ENCODE measurements at regions not wholly inside any gene's neighbourhood (a gene's known extent, or its start where the extent isn't known, plus 50 kb on each side); places are given as distances from the start of the nearest gene placed in this dataset.

DNA sequence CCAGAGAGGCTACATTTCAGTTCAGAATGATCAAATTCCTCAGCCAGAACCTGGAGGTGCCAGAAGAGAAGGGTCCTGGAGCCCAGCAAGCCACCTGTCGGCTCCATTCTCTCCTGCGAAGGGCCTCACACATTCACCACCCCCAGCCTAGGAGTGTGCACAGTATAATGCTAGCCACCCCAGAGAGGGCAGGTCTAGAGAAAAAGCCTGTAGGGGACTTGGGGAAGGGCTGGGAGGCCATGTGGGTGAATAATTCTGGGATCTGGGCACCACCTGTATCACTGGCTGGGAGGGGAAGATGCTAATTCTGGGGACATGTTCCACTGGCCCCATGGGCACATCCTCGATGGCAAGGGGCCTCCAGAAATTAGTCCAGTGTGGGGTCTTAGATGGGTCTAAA, 127.6 kb upstream of the HNMT start:
- DNase-seq = no peak
- Histone ChIP-seq H3K4me1 (ENCODE audit: insufficient read depth, low read length) (no peaks in the 10 kb centered on the region), H3K27ac (ENCODE audit: low read length) (no peak overlapping the region), H3K36me3 (ENCODE audit: insufficient read depth, low read length) (no peaks in the 10 kb centered on the region), H3K27me3 (ENCODE audit: insufficient read depth, low read length, poor library complexity) (no peaks in the 10 kb centered on the region), H3K9ac (ENCODE audit: low read depth, low read length) (no peak overlapping the region), H3K4me2 (ENCODE audit: insufficient read depth, low read length) (no peak overlapping the region), H4K20me1 (ENCODE audit: insufficient read depth, low read length) (no peaks in the 10 kb centered on the region), H3K79me2 (ENCODE audit: insufficient read depth, low read length) (no peaks in the 10 kb centered on the region), H3K4me3 (ENCODE audit: low read depth in 1 of 2, low read length in 2 of 2) (no peak overlapping the region), H3K9me3 (ENCODE audit: insufficient read depth, low read length, severe bottlenecking) (no peaks in the 10 kb centered on the region), H2AFZ (ENCODE audit: low read depth, low read length) (no peak overlapping the region)
- ATAC-seq (ENCODE audit: insufficient read depth, low read depth) = no peak
- no peak for TF ChIP-seq EZH2 (IDR thresholded peaks at IDR 0.05; ENCODE audit: borderline replicate concordance, low read depth, low read length, severe bottlenecking)
- TF ChIP-seq, protein P1, sequence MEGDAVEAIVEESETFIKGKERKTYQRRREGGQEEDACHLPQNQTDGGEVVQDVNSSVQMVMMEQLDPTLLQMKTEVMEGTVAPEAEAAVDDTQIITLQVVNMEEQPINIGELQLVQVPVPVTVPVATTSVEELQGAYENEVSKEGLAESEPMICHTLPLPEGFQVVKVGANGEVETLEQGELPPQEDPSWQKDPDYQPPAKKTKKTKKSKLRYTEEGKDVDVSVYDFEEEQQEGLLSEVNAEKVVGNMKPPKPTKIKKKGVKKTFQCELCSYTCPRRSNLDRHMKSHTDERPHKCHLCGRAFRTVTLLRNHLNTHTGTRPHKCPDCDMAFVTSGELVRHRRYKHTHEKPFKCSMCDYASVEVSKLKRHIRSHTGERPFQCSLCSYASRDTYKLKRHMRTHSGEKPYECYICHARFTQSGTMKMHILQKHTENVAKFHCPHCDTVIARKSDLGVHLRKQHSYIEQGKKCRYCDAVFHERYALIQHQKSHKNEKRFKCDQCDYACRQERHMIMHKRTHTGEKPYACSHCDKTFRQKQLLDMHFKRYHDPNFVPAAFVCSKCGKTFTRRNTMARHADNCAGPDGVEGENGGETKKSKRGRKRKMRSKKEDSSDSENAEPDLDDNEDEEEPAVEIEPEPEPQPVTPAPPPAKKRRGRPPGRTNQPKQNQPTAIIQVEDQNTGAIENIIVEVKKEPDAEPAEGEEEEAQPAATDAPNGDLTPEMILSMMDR (IDR thresholded peaks at IDR 0.05; ENCODE audit: borderline replicate concordance, extremely low read depth, low read length, poor library complexity, severe bottlenecking) = no peak

DNA sequence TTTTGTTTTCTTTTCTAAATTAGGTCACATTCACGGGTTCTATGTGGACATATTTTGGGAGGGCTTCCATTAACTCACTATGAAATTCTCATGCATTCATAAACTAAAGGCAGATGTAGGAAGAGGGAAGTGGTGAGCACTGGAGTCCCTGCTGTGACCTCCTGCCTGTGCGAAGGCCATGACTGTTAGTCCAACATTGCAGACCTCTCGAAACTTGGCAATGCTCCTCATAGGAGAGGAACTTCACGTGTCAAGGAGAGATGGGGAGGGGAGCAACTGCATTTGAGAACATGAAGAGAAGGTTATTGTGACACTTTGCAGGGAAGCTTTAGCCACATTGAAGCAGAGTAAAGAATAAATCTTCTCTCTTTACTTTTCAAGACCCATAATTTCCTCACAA, 126.4 kb upstream of the HNMT start:
- no peak for DNase-seq
- Histone ChIP-seq H3K9me3 (ENCODE audit: insufficient read depth, low read length, severe bottlenecking) (no peaks in the 10 kb centered on the region), H3K79me2 (ENCODE audit: insufficient read depth, low read length) (no peaks in the 10 kb centered on the region), H3K9ac (ENCODE audit: low read depth, low read length) (no peak overlapping the region), H3K36me3 (ENCODE audit: insufficient read depth, low read length) (no peaks in the 10 kb centered on the region), H4K20me1 (ENCODE audit: insufficient read depth, low read length) (no peaks in the 10 kb centered on the region), H3K4me1 (ENCODE audit: insufficient read depth, low read length) (no peaks in the 10 kb centered on the region), H3K4me3 (ENCODE audit: low read depth in 1 of 2, low read length in 2 of 2) (no peak overlapping the region), H2AFZ (ENCODE audit: low read depth, low read length) (no peak overlapping the region), H3K27ac (ENCODE audit: low read length) (no peak overlapping the region), H3K4me2 (ENCODE audit: insufficient read depth, low read length) (no peak overlapping the region), H3K27me3 (ENCODE audit: insufficient read depth, low read length, poor library complexity) (no peaks in the 10 kb centered on the region)
- TF ChIP-seq, protein P1 (IDR thresholded peaks at IDR 0.05; ENCODE audit: borderline replicate concordance, extremely low read depth, low read length, poor library complexity, severe bottlenecking) = no peak
- no peak for TF ChIP-seq EZH2 (IDR thresholded peaks at IDR 0.05; ENCODE audit: borderline replicate concordance, low read depth, low read length, severe bottlenecking)
- ATAC-seq (ENCODE audit: insufficient read depth, low read depth) = no peak

DNA sequence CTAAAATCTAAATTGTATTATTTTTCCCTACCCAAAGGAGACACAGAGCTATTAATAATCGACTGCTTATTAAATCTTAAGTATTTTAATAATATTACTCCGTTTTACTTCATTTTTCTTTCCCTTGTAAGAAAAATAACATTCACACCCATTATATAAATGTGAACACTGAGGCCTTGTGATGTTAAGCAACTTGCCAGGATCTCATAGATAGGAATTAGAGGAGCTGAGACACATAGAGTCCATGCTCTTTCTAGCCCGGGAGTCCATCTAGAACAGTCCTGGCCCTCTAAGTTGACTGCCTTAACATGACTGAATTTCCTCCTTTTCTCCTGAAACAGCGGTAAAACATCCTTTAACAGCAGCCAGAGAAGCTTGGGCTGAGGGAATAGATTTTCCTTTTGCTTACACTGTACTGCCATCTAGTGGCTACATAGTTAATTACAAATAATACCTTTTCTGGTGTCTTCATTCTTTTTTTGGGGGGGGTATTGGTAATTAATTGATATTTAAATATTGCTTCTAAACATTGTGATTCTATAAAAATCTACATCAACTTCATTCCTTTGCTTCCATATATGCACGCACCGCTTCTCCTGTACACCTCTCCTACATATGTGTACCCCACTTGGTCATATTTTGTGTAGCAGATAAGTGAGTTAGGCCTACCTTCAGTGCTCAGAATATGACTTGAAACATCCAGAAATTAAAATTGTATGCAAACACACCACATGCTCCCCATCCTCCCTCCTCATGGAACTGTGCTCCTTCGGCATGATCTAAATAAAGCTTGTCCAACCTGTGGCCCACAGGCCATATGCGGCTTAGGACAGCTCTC, 125.8 kb upstream of the HNMT start:
- H3K36me3 ChIP-seq (ENCODE audit: insufficient read depth, low read length) = no peaks in the 10 kb centered on the region
- H2AFZ ChIP-seq (ENCODE audit: low read depth, low read length) = no peak overlapping the region
- no peak overlapping the region for H3K27ac ChIP-seq (ENCODE audit: low read length)
- H3K9me3 ChIP-seq (ENCODE audit: insufficient read depth, low read length, severe bottlenecking) = no peaks in the 10 kb centered on the region
- H3K4me1 ChIP-seq (ENCODE audit: insufficient read depth, low read length) = no peaks in the 10 kb centered on the region
- TF ChIP-seq EZH2 (IDR thresholded peaks at IDR 0.05; ENCODE audit: borderline replicate concordance, low read depth, low read length, severe bottlenecking) = no peak
- TF ChIP-seq, protein P1 (IDR thresholded peaks at IDR 0.05; ENCODE audit: borderline replicate concordance, extremely low read depth, low read length, poor library complexity, severe bottlenecking) = peak; percentile 75
- no peak overlapping the region for H3K4me2 ChIP-seq (ENCODE audit: insufficient read depth, low read length)
- no peak overlapping the region for H3K9ac ChIP-seq (ENCODE audit: low read depth, low read length)
- H3K79me2 ChIP-seq (ENCODE audit: insufficient read depth, low read length) = no peaks in the 10 kb centered on the region
- ATAC-seq (ENCODE audit: insufficient read depth, low read depth) = peak; percentile 68; the same call in 2 of the 3 replicates
- no peaks in the 10 kb centered on the region for H3K27me3 ChIP-seq (ENCODE audit: insufficient read depth, low read length, poor library complexity)
- DNase-seq = peak; percentile 4
- H4K20me1 ChIP-seq (ENCODE audit: insufficient read depth, low read length) = no peaks in the 10 kb centered on the region
- H3K4me3 ChIP-seq (ENCODE audit: low read depth in 1 of 2, low read length in 2 of 2) = no peak overlapping the region

Data from DND-41 (cell line).